ENCODE measurements at regions not wholly inside any gene's neighbourhood (a gene's known extent, or its start where the extent isn't known, plus 50 kb on each side); places are given as distances from the start of the nearest gene placed in this dataset.

DNA sequence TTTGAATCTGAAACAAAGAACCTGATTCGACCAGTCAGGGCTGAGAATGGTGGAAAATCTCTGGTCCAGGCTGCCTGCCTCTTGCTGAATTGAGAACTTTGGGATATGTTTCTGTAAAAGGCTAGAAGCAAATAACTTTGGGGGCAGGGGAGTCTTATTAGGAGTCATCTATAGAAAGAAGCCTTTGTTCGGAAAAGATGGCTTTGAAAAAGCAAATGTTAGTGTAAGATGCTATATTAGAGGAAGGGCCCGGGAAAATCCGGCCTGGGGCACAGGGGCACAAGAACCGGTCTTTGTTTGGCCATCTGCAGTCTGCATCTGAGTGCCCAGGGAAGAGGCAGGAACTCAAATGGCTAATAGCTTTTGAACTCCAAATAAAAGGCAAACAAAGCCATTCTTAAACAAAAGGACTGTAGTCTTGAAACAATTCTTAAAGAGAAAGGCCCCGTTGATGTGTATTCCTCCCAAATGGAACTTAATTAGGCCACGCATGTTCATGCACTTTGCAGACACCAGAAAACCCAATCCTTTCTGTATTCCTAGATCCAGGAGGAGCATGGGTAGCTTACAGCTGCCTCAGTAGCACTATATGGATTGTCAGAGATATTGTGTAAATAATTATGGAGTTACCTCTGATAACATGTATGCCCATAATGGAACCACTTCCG, 180.0 kb upstream of the ARL4C start:
- no peak for DNase-seq (ENCODE audit: low spot score)

DNA sequence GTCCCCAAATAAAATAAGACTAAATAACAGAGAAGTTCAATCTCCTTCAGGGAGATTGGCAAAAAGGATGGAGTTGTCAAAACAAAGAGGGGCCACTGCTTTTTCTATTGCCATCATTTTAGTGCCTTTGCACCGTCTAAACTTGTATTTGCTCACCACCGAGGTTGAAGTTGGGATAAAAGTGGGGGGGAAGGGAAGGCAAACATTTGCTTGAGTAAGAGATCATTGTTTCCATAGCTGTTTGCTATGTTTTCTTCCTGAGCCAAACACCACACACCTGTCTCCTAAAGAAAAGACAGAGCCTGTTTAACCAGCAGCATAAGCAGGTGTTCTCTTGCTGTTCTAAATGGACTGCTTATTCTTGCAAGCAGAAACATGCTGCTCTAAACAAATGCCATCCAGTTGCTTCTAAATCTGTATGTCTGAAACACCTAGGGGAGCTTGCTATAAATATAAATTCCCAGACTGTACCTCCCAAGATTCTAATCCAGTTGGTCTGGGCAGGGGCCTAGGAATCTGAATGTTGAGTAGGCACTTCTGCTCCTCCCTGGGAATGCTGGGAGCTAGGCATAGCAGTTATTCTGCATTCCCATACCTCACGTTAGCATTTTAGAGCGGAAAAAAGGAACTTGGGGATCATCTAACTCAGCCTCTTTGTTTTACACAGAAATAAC, 179.4 kb upstream of the ARL4C start:
- DNase-seq (ENCODE audit: low spot score) = no peak

DNA sequence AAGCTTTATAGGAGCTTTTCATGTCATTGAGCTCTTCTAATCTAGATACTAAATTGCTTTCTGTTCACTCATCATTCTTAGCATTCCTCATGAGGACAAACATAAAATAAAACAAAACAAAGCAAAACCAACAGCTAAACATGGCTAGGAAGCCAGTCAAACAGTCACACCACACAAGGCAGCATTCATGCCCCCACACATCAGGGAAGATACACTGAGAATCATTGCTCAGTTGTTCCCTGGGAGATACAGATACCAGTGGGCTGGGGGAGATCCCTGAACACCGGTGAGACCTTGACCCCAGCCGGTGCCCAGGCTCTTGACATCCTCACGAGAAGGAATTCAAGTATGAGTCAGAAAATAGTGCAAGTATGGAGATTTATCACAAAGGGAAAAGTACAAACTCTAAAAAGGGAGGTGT, 177.9 kb upstream of the ARL4C start:
- no peak for DNase-seq (ENCODE audit: low spot score)

DNA sequence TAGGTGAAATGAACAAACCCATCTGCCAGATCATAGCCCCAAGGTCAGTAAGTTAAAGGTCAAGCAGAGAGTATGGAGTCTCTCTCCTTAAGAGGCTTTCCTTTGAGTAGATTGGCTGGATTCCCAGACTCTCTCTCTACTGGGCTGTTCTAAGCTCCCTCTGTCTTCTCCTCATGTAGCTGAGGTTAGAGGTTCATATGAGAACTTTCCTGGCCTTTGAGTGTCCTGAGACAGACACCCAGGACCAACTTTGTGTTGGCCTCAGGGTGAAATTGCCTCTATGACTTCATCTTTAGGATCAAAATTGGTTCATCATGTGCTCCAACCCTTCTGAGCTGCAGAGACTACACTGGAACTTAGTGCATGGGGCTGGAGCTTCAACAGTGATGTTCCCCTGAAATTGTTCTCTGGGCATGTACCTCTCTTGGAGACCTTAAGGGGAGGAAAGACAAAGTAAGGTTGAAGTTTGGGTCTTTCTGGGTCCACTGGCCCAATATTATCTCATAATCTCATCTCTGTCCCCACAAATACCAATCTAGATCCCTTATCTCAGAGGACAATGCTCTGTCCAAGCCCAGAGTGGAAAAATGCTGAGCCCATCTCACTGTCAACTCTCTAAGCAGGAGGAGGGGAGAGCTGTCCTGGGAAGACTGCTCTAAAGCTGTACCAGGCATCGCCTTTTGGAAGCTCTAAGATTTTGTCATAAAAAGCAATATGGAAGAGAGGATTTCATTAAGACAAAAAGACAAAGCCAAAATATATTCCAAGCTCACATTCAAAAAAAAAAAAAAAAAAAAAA, 177.3 kb upstream of the ARL4C start:
- no peak for DNase-seq (ENCODE audit: low spot score)

DNA sequence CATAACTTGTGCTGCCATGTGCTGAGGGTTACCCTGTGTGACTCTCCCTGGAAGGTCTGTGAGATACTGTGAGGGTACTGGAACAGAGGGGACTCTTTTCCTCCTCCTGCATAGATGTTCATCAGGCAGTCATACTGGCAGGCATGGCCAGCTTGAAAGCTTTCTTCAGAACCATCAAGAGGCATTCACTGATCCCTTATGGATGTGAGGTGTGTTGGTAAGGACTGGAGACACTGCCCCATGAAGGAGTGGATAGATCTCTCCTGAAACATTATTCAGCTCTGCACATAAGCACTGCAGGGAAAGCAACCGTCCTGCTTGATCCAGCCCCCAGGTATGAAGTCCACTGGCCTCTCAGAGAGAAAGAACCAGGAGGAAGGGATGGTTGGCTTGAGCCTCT, 176.6 kb upstream of the ARL4C start:
- DNase-seq (ENCODE audit: low spot score) = no peak

DNA sequence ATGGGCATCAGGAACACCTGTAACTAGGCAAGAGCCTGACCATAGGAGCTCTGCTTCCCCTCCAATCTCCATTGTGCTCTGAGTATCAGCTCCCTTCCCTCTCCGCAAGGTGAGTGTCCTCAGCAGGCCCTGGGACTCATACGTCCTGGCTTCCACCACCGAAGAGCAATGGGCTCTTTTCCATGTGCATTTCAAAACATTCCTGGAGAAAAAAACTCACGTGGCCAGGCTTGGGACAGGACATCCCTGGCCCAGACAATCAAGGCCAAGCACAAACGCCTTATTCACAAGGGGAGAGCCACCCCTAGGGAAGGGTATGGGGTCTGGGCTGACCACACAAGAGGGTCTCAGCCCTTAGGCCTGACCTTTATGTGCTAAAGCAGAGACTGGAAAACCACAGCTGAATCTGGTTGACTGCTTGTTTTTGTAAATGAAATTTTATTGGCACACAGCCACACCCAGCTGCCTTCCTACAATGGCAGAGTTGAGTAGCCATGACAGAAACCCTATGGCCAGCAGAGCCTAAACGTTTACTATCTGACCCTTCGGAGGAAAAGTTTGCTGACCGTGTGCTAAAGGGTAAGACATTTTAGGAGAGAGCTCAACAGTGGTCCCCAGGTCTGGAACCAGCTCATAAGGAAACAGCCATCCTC, 175.7 kb upstream of the ARL4C start:
- no peak for DNase-seq (ENCODE audit: low spot score)

DNA sequence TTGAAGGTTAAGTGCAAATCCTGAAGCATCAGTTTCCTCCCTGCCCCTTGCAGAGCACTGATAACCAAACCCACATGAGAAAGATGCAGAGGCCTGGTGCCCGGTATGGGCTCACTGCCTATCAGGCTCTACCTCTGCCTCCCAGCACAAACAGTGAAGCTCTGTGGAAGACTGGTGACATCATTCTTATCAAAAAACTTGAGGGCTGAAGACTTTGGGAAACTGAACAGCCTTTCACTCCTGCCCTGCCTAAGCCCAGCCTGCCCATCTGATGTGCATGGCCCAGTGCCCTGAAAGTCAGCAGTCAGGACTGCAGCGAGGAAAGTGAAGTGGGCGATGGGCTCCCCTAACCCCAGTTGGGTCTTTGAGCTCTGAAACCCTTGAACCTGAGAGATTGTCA, 174.8 kb upstream of the ARL4C start:
- DNase-seq (ENCODE audit: low spot score) = no peak

DNA sequence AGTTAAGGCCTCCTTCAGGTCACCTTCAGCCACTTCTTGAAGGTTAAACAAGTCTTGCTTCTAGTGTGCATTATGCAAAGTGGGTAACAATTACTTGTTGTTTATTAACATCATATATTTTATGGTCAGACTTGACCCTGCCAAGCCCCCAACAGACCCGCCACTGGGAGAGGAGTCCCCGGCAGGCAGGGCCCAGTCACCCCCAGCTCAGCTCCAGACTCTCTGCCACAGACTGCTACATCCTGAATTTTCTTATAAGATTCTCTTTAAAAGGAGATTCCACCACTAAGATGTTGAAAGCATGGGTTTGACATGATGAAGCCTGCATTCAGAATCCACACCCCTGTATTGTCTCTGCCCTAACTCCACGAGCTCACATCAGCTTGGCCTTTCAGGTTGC, 174.3 kb upstream of the ARL4C start:
- DNase-seq (ENCODE audit: low spot score) = no peak

DNA sequence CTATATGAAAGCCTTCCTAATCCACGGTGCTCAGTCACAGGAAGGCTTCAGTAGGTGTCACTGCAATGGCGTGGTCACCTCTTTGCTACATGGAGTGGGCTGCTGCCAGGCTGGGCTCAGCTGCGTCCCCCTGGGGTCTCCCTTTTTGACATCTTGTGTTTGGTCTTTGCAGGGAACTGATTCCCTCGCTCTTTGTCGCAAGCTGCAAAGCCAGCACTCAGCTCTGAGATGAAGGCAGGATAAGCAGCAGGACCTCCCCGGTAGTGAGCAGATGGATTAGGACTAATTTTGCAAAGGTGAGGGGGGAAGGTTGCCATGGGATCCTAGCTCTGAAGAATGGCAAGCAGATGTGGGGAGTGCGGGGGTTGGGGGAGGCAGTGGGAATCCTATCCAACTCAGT, 173.9 kb upstream of the ARL4C start:
- DNase-seq (ENCODE audit: low spot score) = no peak

DNA sequence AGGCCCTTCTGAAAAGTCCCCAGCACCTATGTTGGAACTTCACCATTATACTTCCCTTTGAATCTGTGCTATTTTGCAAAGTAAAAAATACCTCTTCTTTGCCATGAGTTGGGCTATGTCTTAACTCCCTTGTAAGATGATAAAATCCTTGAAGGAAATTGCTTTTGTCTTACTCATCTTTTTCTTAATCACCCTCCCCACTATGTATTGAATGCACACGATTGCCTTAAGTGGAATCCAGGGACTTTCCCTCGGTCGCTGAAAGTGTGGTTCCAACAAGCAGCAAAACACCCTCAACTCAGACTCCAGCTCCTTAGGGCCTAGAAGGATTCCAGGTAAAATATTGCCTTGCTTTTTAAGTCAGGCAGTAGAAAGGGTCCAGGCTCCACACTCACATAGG, 173.2 kb upstream of the ARL4C start:
- no peak for DNase-seq (ENCODE audit: low spot score)

DNA sequence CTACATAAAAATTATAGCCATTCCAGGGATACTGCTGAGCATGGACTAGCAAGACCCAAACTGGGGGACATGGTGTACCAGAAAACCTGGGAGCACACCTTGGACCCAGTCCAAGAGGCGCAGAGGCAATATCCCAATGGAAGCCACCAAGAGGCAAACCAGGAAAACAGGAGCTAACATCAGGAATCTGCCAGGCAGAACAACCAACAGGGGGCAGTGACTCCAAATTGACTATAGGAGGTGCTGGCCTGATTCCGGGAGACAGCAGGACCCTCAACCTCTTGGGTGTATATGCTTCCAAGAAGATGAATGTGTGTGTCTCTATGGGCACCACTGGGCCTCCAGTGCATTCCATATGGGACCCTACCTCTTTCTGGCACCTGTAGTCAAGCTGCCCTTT, 172.7 kb upstream of the ARL4C start:
- DNase-seq (ENCODE audit: low spot score) = no peak

DNA sequence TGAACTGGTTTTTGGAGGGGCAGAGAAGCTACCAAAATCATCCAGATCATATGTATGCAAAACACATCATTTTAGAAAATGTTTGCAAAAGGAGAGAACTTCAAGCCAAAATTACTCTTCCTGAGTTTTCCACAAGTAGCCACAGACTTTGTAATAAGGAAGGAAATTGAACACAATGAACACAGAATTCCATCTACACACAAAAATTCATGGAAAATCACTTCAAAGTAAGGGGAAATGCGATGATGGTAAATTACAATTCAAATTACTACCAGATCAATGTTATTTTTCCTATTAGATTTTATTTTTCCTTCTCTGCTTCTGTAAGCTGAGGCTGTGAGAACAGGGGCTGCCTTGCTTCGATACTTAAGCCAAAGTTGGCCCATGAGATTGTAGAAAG, 172.1 kb upstream of the ARL4C start:
- no peak for DNase-seq (ENCODE audit: low spot score)

DNA sequence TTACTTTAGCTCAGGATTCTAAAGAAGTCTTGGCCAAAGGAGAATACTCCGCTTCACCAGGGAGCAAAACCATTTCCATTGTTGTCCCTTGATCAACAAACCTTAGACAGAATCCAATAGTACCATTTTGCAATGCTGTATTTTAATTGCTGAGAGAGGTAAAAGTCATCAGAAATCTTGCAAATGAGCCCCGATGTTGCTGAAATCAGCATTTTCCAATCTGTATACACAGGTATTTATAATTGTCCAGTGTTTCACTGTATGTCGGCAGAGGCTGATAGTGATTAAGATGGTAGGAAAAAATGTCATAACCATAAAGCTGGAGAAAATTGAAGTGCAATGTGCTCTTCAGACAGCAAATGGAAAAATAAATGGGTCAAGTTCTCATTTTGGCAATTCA, 170.0 kb upstream of the ARL4C start:
- DNase-seq (ENCODE audit: low spot score) = no peak

DNA sequence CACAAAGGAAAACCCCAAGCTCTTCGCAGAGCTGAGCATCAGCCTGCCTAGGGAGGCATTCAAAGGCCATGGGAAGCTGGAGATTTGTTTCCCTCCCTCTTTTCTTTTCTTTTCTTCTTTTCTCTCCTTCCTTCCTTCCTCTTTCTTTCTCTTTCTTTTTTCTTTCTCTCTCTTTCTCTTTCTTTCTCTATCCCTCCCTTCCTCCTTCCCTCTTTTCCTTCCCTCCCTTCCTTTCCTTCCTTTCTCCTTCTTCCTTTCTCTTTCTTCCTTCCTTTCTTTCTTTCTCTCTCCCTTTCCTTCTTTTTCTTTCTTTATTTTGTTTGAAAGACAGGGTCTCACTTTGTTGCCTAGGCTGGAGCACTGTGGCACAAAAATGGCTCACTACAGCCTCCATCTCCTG, 168.4 kb upstream of the ARL4C start:
- DNase-seq (ENCODE audit: low spot score) = no peak

DNA sequence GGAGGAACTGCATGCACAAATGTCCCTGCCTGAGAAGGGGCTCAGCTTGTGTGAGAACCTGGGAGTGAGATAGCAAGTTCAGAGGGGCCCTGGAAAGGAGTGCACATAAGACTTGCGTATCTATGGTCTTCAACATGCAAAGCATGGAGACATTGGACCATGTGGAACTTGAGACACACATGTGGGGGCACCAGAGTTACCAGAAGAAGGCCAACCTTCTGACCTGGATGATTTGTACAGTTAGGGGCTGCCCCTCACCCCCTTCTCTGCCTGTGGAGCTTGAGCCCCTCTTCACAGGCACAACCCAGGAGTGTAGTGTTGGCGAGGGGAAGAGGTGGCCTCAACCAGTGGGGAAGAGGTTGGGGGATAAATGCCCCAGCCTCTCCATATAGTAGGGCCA, 165.0 kb upstream of the ARL4C start:
- DNase-seq (ENCODE audit: low spot score) = no peak

DNA sequence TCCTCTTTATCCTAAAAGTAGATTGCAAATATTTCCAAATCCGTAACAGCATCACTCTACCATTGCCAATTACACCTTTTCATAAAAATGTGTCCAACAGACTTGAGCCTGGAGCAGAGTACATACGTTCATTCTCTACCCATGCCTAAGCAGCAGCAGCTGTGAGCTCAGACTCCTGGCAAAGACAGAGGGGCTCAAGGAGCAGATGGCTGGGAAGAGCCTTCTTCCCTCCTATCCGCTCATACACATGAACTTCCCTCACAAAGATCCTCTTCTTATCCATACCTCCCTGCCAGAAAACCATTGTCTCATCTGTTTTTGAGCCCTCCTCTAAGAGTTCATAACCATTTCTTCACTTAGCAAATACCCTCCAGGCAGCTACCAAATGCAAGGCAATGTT, 164.3 kb upstream of the ARL4C start:
- DNase-seq (ENCODE audit: low spot score) = no peak

DNA sequence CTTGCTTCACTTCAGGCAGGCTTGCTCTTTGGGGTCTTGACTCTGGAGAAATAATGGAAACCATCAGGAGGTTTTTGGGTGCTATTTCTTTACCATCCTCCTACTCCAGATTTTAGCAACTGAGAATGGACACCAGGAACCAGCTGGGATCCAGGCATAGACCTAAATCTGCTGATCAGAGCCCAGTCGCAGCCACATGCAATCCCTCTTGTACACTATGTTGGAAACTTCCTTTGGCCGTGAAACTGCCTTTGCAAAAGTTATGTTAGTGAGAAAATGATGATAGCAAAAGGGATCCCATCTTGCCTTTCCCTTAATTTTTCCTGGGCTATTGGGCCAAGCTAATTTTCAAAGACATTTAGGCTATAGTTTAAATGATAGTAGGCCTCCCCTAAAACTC, 158.8 kb upstream of the ARL4C start:
- DNase-seq (ENCODE audit: low spot score) = no peak

DNA sequence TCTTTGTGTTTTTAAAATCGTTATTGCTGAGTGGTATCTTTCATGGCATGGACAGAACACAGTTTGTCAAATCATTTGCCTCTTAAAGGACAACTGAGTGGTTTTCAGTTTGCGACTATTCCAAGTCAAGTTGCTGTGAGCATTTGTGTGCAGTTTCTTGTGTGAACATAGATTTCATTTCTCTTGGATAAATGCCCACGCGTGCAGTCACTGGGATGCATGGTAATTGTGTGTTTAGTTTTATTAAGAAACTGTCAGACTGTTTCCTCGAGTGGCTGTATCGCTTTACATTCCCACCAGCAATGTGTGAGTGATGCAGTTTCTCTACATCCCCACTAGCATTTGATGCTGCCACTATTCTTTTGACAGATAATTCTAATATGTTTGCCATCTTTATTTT, 154.0 kb upstream of the ARL4C start:
- DNase-seq (ENCODE audit: low spot score) = no peak

DNA sequence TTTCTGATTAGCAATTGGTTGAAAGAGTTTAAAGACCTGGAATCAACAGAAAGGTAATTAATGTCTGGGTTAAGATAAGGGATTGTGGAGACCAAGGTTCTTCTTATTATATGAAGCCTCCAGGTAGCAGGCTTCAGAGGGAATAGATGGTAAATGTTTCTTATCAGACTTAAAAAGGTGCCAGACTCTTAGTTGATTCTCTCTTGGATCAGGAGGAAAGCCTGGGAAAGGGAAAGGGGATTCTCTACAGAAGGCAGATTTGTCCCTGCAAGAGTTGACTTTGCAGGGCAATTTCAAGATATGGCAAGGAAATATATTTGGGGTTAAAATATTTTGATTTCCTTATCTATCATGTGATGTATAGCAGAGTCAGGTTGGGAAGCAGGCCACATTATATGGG, 153.1 kb upstream of the ARL4C start:
- no peak for DNase-seq (ENCODE audit: low spot score)

DNA sequence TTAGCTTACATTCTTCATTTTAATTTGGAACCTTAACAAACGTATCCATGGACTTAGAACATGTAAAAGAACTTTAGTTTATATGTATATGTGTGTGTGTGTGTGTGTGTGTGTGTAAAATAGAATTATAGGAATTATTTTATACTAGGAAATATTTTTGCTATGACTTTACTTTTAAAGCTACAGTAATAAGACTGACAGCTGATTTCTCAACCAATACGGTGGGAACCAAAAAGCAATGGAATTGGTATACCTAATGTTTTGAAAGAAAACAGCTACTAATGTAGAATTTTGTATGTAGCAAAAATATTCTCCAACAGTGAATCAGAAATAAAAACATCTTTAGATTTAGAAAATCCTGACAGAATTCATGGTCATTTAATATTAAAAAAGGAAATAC, 146.5 kb upstream of the ARL4C start:
- no peak for DNase-seq (ENCODE audit: low spot score)

DNA sequence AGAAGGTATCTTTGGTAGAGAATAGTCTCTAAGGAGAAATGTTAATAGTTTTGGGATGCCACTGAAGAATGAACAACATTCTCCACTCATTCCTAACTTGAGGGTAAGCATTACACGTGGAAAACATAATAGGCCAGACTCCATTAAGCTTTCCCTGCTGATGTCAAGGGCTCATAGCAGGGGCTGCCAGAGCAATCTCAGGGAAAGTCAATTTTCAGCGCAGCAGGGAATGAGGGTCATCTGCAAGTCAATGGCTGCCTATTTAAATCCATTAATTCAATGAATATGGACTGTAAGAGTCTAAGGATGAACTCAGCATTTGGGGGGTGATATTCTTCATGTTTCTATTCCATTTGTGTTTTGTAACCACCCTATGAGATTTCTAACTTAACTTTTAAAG, 144.2 kb upstream of the ARL4C start:
- DNase-seq (ENCODE audit: low spot score) = no peak

DNA sequence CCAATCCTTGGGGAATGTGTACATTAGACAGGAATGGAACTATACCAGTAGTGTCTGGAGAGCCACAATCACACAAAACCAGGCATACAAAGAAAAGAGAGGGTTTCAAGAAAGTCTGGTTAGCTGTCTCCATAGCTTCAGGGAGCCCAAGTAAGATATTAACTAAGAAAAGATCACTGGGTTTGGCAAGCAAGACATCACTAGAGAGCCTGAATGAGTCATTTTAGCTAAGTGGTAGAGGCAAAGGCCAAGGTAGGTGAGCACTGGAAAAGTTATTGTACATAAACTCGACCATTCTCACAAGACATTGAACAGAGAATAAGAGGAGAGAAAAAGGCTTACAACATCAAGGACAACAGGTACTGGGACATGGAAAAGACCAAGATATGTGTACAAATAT, 143.8 kb upstream of the ARL4C start:
- no peak for DNase-seq (ENCODE audit: low spot score)

DNA sequence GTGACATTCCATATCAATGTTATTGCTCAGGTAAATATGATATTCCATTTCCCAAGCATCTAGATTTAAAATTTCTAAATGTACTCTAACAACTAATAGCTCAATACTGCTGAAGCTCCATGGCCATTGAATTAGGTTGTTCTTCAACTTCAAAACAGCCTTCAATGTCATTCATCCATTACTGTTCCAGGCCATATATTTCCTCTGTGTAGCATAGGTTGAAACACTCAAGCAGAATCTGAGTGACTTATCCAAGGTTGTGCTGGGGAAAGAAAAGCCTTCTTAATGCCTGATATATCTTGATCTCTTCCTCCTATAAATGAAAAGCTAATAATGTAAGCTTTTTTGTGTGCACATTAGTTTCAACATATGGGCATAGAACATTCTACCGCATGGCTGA, 142.1 kb upstream of the ARL4C start:
- DNase-seq (ENCODE audit: low spot score) = no peak

Measured in HuH-7 (cell line).